ENCODE measurements at regions not wholly inside any gene's neighbourhood (a gene's known extent, or its start where the extent isn't known, plus 50 kb on each side); places are given as distances from the start of the nearest gene placed in this dataset.

GRCh38 chr9:78547831-78548230, 250.9 kb downstream of the PSAT1 start:
- Mint-ChIP-seq H3K27ac (no peak overlapping the region), H3K4me3 (no peak overlapping the region), H3K9me3 (peaks cover 3% of the 10 kb centered on the region), H3K4me1 (no peaks in the 10 kb centered on the region), H3K27me3 (peaks cover 3% of the 10 kb centered on the region), H3K36me3 (ENCODE audit: low read depth) (no peaks in the 10 kb centered on the region)
- ATAC-seq (replicated peaks) = no peak

DNA sequence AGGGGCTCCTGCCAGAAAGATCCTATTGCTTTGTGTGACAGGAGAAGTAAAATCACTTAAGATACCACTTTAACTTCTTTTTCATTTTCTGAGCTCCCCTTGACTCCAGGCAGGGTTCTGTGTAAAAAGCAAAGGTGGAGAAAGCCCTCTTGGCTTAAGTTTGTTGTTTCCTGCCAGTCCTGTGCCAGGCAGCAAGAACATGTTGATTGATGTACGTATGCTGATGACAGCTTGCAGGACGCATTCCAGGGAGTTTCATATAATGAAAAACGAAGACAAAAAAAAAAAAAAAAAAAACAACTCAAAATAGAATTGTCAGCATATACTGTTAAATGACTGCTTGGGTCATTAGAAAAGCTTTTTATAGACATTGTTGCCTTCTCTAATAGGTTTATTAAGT, 251.7 kb downstream of the PSAT1 start:
- no peak for ATAC-seq (replicated peaks)
- H3K27me3 Mint-ChIP-seq = peaks cover 3% of the 10 kb centered on the region
- no peak overlapping the region for H3K4me3 Mint-ChIP-seq
- no peaks in the 10 kb centered on the region for H3K4me1 Mint-ChIP-seq
- no peak overlapping the region for H3K27ac Mint-ChIP-seq
- H3K9me3 Mint-ChIP-seq = peaks cover 3% of the 10 kb centered on the region
- no peaks in the 10 kb centered on the region for H3K36me3 Mint-ChIP-seq (ENCODE audit: low read depth)

DNA sequence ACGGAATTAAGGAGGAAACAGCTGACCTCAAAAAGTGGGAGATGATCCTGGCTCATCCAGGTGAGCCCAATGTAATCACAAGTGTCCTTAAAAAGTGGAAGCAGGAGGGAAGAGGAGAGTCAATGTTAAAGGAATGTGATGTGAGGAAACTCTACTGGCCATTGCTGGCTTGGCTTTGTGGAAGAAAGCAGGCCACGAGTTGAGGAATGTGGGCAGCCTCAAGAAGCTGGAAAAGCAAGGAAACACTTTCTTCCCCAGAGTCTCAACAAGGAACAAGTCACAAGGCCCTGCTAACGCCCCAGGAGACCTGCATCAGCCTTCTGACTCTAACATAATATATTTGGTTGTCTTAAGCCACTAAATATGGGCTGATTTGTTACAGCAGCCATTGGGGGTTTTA, 252.8 kb downstream of the PSAT1 start:
- Mint-ChIP-seq H3K4me1 (no peaks in the 10 kb centered on the region), H3K9me3 (peaks cover 3% of the 10 kb centered on the region), H3K4me3 (no peak overlapping the region), H3K27me3 (peaks cover 3% of the 10 kb centered on the region), H3K27ac (no peak overlapping the region), H3K36me3 (ENCODE audit: low read depth) (no peaks in the 10 kb centered on the region)
- ATAC-seq (replicated peaks) = no peak

- no peaks in the 10 kb centered on the region for H3K4me1 Mint-ChIP-seq
- no peak for ATAC-seq (replicated peaks)
These were observed 255.9 kb downstream of the PSAT1 start for GRCh38 chr9:78552802-78553201.

GRCh38 chr9:78557540-78557939, 260.6 kb downstream of the PSAT1 start:
- no peaks in the 10 kb centered on the region for H3K4me1 Mint-ChIP-seq
- no peaks in the 10 kb centered on the region for H3K27me3 Mint-ChIP-seq
- no peaks in the 10 kb centered on the region for H3K9me3 Mint-ChIP-seq
- H3K36me3 Mint-ChIP-seq (ENCODE audit: low read depth) = no peaks in the 10 kb centered on the region
- ATAC-seq (replicated peaks) = no peak
- no peak overlapping the region for H3K4me3 Mint-ChIP-seq
- H3K27ac Mint-ChIP-seq = no peak overlapping the region

More at GRCh38 chr9:78552802-78553201, 255.9 kb downstream of the PSAT1 start:
- H3K27me3 Mint-ChIP-seq = peaks cover 3% of the 10 kb centered on the region
- H3K36me3 Mint-ChIP-seq (ENCODE audit: low read depth) = no peaks in the 10 kb centered on the region
- H3K4me3 Mint-ChIP-seq = no peak overlapping the region
- H3K9me3 Mint-ChIP-seq = peaks cover 3% of the 10 kb centered on the region
- no peak overlapping the region for H3K27ac Mint-ChIP-seq

- no peaks in the 10 kb centered on the region for H3K4me1 Mint-ChIP-seq
These were observed 262.5 kb downstream of the PSAT1 start for GRCh38 chr9:78559449-78559885.

DNA sequence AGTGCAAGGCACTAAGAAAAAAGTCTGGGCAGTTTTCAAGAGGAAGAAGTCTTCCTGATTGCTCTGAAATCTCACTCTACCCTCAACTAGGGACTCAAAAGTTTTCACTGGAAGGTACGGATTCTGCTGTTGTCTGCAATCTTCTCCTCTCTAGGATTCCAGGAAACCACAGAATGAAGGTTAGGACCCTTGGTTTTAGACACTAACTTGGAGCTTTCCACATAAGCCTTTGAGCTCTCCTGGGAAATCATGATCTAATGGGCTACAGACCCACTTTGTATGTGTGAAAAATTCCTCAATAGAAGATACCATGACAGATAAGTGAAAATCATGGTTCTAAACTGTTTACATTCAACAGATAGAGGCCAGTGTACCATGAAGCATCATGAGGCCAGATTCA, 265.1 kb downstream of the PSAT1 start:
- H3K4me3 Mint-ChIP-seq = no peak overlapping the region

More at GRCh38 chr9:78559449-78559885, 262.5 kb downstream of the PSAT1 start:
- Mint-ChIP-seq H3K9me3 (no peaks in the 10 kb centered on the region), H3K36me3 (ENCODE audit: low read depth) (no peaks in the 10 kb centered on the region), H3K27me3 (no peaks in the 10 kb centered on the region), H3K27ac (no peak overlapping the region), H3K4me3 (no peak overlapping the region)
- no peak for ATAC-seq (replicated peaks)

GRCh38 chr9:78563269-78563668, 266.3 kb downstream of the PSAT1 start:
- Mint-ChIP-seq H3K4me3 (no peak overlapping the region), H3K27ac (no peak overlapping the region), H3K27me3 (no peaks in the 10 kb centered on the region), H3K36me3 (ENCODE audit: low read depth) (no peaks in the 10 kb centered on the region), H3K9me3 (no peaks in the 10 kb centered on the region), H3K4me1 (no peaks in the 10 kb centered on the region)
- no peak for ATAC-seq (replicated peaks)

More for the DNA sequence above, 265.1 kb downstream of the PSAT1 start:
- Mint-ChIP-seq H3K4me1 (no peaks in the 10 kb centered on the region), H3K27ac (no peak overlapping the region), H3K36me3 (ENCODE audit: low read depth) (no peaks in the 10 kb centered on the region), H3K27me3 (no peaks in the 10 kb centered on the region), H3K9me3 (no peaks in the 10 kb centered on the region)
- ATAC-seq (replicated peaks) = no peak

GRCh38 chr9:78565481-78565880, 268.6 kb downstream of the PSAT1 start:
- no peak for ATAC-seq (replicated peaks)
- H3K36me3 Mint-ChIP-seq (ENCODE audit: low read depth) = no peaks in the 10 kb centered on the region

DNA sequence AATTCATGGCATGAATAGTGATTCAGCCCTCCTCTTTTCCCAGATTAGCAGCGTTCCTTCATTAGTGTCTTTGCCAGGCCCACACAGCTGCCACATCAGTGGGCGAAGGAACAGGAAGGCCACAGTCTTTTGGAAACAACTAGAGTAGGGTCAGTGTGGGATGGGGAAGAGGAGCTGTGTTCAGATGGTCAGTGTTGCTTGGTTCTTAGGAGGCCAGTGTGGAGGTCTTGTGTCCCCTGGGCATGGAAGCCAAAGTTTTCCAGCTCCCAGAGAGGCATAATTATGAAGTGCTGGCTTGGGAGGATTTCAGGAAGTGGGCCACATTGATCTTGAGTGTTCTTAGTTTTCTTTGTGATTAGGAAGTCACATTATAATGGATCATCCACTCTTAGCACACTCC, 269.6 kb downstream of the PSAT1 start:
- Mint-ChIP-seq H3K9me3 (peaks cover 3% of the 10 kb centered on the region), H3K27me3 (peaks cover 3% of the 10 kb centered on the region), H3K4me3 (no peak overlapping the region), H3K27ac (no peak overlapping the region), H3K4me1 (no peaks in the 10 kb centered on the region), H3K36me3 (ENCODE audit: low read depth) (no peaks in the 10 kb centered on the region)
- no peak for ATAC-seq (replicated peaks)

More at GRCh38 chr9:78565481-78565880, 268.6 kb downstream of the PSAT1 start:
- Mint-ChIP-seq H3K4me3 (no peak overlapping the region), H3K9me3 (peaks cover 3% of the 10 kb centered on the region), H3K27ac (no peak overlapping the region), H3K4me1 (no peaks in the 10 kb centered on the region), H3K27me3 (peaks cover 3% of the 10 kb centered on the region)

GRCh38 chr9:78566948-78567675, 270.2 kb downstream of the PSAT1 start:
- Mint-ChIP-seq H3K27ac (no peak overlapping the region), H3K36me3 (ENCODE audit: low read depth) (no peaks in the 10 kb centered on the region), H3K4me3 (no peak overlapping the region), H3K9me3 (peaks cover 3% of the 10 kb centered on the region), H3K4me1 (no peaks in the 10 kb centered on the region), H3K27me3 (peaks cover 3% of the 10 kb centered on the region)
- no peak for ATAC-seq (replicated peaks)

- Mint-ChIP-seq H3K27me3 (peaks cover 3% of the 10 kb centered on the region), H3K4me1 (no peaks in the 10 kb centered on the region), H3K36me3 (ENCODE audit: low read depth) (no peaks in the 10 kb centered on the region), H3K27ac (no peak overlapping the region), H3K4me3 (no peak overlapping the region), H3K9me3 (peaks cover 3% of the 10 kb centered on the region)
- no peak for ATAC-seq (replicated peaks)
These were observed 270.8 kb downstream of the PSAT1 start for GRCh38 chr9:78567693-78568092.

GRCh38 chr9:78568774-78569173, 271.8 kb downstream of the PSAT1 start:
- H3K27ac Mint-ChIP-seq = no peak overlapping the region
- peaks cover 3% of the 10 kb centered on the region for H3K9me3 Mint-ChIP-seq
- H3K4me1 Mint-ChIP-seq = no peaks in the 10 kb centered on the region
- H3K4me3 Mint-ChIP-seq = no peak overlapping the region
- no peaks in the 10 kb centered on the region for H3K36me3 Mint-ChIP-seq (ENCODE audit: low read depth)
- ATAC-seq (replicated peaks) = no peak
- peaks cover 6% of the 10 kb centered on the region for H3K27me3 Mint-ChIP-seq

DNA sequence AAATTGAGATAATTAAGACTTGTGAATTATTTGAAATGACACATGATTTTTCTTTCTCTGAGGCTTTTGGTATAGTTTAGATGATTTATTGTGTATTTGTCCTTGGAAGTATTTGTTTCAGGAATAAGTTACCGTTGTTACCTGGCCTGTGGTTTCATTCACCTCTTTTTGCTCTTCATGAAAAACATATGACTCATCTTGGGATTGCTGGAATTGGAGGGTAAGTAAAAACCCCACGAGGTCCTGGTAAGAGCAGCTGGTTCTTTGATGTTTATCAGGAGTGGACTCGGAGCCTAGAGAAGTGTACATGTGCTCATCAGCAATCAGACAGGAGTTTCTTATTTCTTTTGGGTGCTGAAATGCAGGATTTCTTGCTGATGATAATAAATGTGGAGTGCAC, 275.3 kb downstream of the PSAT1 start:
- Mint-ChIP-seq H3K27me3 (peaks cover 8% of the 10 kb centered on the region), H3K9me3 (peaks cover 3% of the 10 kb centered on the region), H3K4me1 (no peaks in the 10 kb centered on the region), H3K36me3 (ENCODE audit: low read depth) (no peaks in the 10 kb centered on the region), H3K4me3 (no peak overlapping the region), H3K27ac (no peak overlapping the region)
- ATAC-seq (replicated peaks) = no peak

DNA sequence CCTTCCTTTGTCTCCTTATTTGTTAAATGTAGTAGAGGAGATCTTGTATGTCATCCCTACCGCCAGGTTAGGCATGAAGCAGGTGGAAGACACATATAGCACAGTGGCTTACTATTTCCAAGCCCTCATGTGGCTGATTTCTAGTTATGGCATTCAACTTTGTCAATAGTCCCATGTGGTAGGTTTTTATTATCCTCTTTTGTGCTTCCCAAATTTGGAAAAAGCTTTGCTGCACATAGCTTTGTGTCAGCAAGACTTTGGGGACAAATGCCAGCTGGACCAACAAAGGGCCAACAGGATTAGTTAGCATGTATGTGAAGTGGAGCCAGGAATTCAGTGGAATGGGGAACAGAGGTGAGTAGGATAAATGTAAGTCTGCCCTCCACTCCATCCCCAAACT, 276.3 kb downstream of the PSAT1 start:
- no peak for ATAC-seq (replicated peaks)
- peaks cover 9% of the 10 kb centered on the region for H3K27me3 Mint-ChIP-seq
- H3K4me3 Mint-ChIP-seq = no peak overlapping the region
- no peaks in the 10 kb centered on the region for H3K36me3 Mint-ChIP-seq (ENCODE audit: low read depth)
- no peak overlapping the region for H3K27ac Mint-ChIP-seq
- peaks cover 3% of the 10 kb centered on the region for H3K9me3 Mint-ChIP-seq
- H3K4me1 Mint-ChIP-seq = no peaks in the 10 kb centered on the region
